VCaP (cell line): ENCODE measurements at regions not wholly inside any gene's neighbourhood (a gene's known extent, or its start where the extent isn't known, plus 50 kb on each side); places are given as distances from the start of the nearest gene placed in this dataset.

Experiments used
- H3K27ac ChIP-seq: fragments of 450-650 bp; 2 replicates; pipeline ENCODE4 v1.5.1; 2017
- CTCF ChIP-seq: fragments of 450-650 bp; conservative IDR thresholded peaks from 2 replicates; pipeline ENCODE4 v1.5.1; 2017; ENCODE audit warnings: mild to moderate bottlenecking, moderate library complexity

- no peak for TF ChIP-seq CTCF
These were observed 872.7 kb downstream of the OTOL1 start for GRCh38 chr3:162369306-162369705.

DNA sequence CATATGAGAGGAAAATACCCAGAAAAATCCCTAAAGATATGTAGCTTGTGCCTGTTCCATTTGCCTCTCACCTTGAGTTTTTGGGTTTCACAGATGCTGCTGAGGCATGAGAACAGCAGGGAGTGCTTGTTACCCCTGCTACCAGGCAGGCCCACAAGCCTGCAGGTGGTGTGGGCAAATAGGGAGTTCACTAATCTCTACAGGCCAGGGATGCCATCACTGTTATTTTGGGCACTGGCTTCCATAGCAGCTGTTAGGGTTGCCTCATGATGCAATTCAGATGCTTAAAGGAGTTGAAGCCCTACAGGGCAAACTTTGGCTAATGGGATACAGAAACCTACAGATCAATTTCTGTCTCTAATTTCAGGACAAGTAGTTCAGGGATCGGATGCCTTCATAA is 873.5 kb downstream of the OTOL1 start:
- no peak overlapping the region for H3K27ac ChIP-seq
- no peak for TF ChIP-seq CTCF

More at GRCh38 chr3:162369306-162369705, 872.7 kb downstream of the OTOL1 start:
- H3K27ac ChIP-seq: no peak overlapping the region

DNA sequence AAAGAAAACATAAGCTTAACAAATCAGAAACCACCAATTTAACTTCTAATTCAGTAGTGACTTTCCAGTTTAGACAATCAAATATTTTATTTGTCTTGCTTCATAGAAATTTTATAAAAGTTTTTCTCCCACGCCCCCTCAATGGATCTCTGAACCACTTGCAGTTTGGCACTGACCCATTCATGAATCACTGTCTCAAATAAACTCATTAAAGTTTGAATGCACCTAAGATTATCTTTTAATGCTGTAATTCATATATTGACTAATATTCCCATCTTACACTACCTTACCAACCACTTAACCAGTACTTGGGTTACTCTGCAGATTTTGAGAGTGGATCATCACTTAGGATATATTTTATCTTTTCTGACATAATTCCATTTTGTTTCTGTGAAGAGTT is 880.2 kb downstream of the OTOL1 start:
- no peak overlapping the region for H3K27ac ChIP-seq
- TF ChIP-seq CTCF: no peak

- H3K27ac ChIP-seq: no peak overlapping the region
- TF ChIP-seq CTCF: no peak
These were observed 881.0 kb downstream of the OTOL1 start for GRCh38 chr3:162377608-162378007.

DNA sequence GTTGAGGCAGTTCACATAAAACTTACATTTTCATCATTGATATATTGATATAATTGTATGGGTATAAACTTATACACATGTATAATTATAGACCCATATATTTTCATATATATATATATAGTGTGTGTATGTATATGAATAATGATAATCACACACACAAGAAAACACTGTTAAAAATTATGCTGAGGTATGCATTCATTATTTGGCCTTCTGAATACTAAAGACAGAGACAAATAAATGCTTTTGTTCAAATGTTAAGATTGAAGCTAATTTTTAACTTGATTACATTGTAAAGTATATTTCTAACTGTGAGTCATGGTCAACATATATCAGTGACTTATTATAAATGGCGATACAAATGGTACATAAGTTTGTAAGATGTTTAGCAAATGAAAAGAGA is 888.8 kb downstream of the OTOL1 start:
- no peak overlapping the region for H3K27ac ChIP-seq
- TF ChIP-seq CTCF: no peak

DNA sequence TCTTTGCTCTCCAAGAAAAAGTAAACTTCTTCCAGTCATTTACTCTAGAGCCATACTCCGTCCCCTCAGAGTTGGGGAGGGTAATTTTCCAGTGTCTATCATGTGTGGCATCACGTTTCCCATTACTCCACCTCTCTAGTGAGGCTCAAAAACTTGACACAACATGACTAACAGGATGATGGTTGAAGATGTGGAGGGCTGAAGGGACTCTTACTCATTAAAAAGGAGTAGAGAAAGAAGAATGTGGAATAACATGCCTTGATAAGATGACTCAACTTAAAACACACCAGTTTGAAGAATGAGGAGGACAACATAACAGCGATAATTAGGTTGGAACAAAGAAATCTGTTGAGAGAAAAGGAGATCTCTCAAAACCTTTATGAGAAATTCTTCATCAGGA is 894.3 kb downstream of the OTOL1 start:
- H3K27ac ChIP-seq: no peak overlapping the region
- no peak for TF ChIP-seq CTCF

DNA sequence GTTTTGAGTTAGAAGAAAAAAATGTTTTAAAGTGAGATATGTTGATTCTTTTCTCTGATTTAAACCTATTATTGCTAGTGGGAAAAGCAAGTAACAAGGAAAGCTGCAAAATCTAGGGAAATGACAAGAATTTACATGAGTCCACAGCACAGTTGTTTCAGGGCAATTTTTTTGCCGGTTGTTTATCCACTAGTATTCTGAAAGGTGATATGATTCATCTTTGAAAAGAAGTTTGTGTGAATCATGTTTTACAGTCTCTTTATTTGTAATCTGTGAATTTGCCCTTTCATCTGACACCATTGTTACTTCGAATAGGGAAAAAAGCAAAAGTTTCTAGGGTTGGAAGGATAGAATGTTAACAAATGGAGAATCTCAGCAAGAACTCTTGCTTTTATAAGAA is 894.7 kb downstream of the OTOL1 start:
- H3K27ac ChIP-seq: no peak overlapping the region
- TF ChIP-seq CTCF: no peak

DNA sequence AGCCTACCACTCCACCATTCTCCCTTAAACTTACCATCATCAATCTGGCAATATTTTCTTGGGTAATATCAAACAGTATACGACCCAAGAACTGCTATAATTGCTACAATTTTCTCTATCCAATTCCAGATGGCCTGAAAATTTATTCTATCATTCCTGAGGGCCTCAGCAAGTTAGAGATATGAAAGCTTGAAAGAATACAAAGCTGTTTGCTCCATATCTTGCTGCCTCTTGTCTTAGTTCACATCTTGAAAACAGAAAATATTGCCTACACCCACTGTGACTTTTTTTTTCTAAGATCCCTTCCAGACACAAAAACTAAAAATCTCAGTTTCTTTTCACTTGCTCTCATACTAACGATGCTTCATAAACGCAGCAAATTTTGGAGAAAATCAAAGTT is 898.9 kb downstream of the OTOL1 start:
- TF ChIP-seq CTCF: no peak
- H3K27ac ChIP-seq: no peak overlapping the region
